Mammary epithelial cell (primary cell): ENCODE measurements at regions not wholly inside any gene's neighbourhood (a gene's known extent, or its start where the extent isn't known, plus 50 kb on each side); places are given as distances from the start of the nearest gene placed in this dataset.

Source experiments
- CTCF ChIP-seq, 2 donors: IDR thresholded peaks in 1 of 2; conservative IDR thresholded peaks in 1 of 2; 2 replicates each; pipeline ENCODE4 v1.5.1; 2011 to 2012; ENCODE audit warnings: inconsistent platforms in 2 of 2, low read length in 2 of 2, mild to moderate bottlenecking in 2 of 2, control low read depth in 1 of 2, low read depth in 1 of 2; ENCODE audit not compliant: insufficient read depth in 1 of 2; ENCODE audit errors: extremely low read depth in 1 of 2
- EZH2 ChIP-seq: IDR thresholded peaks from 2 replicates; pipeline ENCODE4 v1.6.1; 2012; ENCODE audit warnings: low read length, inconsistent platforms, borderline replicate concordance

GRCh38 chrX:45485719-45486118 lies 285.0 kb upstream of the DIPK2B start:
- no peak for TF ChIP-seq EZH2
- no peak for TF ChIP-seq CTCF (conservative IDR thresholded peaks at IDR 0.05 in 1 of 2, IDR thresholded peaks at IDR 0.05 in 1 of 2; ENCODE audit: extremely low read depth in 1 of 2, insufficient read depth in 1 of 2, low read depth in 1 of 2, low read length in 2 of 2)
